Sigmoid colon (tissue), 4 donors: ENCODE measurements at regions not wholly inside any gene's neighbourhood (a gene's known extent, or its start where the extent isn't known, plus 50 kb on each side); places are given as distances from the start of the nearest gene placed in this dataset.

Experiments
- EP300 ChIP-seq, 4 donors: sonication (generic); formaldehyde crosslinking; IDR thresholded peaks; one replicate each; pipeline ENCODE4 v1.6.1; 2017; ENCODE audit warnings: antibody characterized with exemption in 4 of 4
- POLR2A ChIP-seq, 2 donors: fragments of 450-650 bp; IDR thresholded peaks; one replicate each; pipeline ENCODE4 v1.6.1; 2016; ENCODE audit warnings: antibody characterized with exemption in 2 of 2, mild to moderate bottlenecking in 2 of 2, moderate library complexity in 2 of 2
- TF ChIP-seq, protein P1 (sequence below), 4 experiments: fragments of 450-650 bp in 3 of 4; fragments of 200-600 bp in 1 of 4; IDR thresholded peaks; one replicate each; pipeline ENCODE4 v1.5.1; 2016 to 2019; ENCODE audit warnings: antibody characterized with exemption in 4 of 4, mild to moderate bottlenecking in 3 of 4, moderate library complexity in 2 of 4

DNA sequence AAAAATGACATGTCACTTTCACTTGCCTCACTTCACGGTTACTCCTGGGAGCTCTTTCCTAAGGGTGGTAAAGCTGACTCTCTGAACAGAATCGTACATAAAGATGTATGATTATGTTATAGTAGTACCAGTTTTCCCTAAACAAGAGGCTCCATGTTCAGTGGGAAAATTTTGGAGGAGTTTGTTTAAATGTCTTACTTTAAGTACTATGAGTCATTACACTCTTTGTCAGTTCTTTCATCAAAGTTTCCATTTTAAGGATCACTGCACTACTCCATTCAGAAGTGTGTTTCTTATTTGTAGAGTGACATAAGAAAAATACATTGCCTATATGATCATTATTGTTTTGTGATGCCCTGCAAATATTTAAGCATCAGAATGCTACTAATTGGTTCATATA lies 121.1 kb upstream of the FIGN start:
- TF ChIP-seq, protein P1, sequence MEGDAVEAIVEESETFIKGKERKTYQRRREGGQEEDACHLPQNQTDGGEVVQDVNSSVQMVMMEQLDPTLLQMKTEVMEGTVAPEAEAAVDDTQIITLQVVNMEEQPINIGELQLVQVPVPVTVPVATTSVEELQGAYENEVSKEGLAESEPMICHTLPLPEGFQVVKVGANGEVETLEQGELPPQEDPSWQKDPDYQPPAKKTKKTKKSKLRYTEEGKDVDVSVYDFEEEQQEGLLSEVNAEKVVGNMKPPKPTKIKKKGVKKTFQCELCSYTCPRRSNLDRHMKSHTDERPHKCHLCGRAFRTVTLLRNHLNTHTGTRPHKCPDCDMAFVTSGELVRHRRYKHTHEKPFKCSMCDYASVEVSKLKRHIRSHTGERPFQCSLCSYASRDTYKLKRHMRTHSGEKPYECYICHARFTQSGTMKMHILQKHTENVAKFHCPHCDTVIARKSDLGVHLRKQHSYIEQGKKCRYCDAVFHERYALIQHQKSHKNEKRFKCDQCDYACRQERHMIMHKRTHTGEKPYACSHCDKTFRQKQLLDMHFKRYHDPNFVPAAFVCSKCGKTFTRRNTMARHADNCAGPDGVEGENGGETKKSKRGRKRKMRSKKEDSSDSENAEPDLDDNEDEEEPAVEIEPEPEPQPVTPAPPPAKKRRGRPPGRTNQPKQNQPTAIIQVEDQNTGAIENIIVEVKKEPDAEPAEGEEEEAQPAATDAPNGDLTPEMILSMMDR (IDR thresholded peaks at IDR 0.05) = no peak
- no peak for TF ChIP-seq EP300 (IDR thresholded peaks at IDR 0.05)
- TF ChIP-seq POLR2A (IDR thresholded peaks at IDR 0.05) = no peak
